ENCODE measurements at regions not wholly inside any gene's neighbourhood (a gene's known extent, or its start where the extent isn't known, plus 50 kb on each side); places are given as distances from the start of the nearest gene placed in this dataset.

GRCh38 chr11:109958821-109959166, 134.4 kb upstream of the ZC3H12C start:
- Histone ChIP-seq H3K4me1 (ENCODE audit: insufficient read depth, low read length) (no peaks in the 10 kb centered on the region), H3K4me2 (ENCODE audit: low read length) (no peak overlapping the region), H3K36me3 (ENCODE audit: insufficient read depth, low read length) (no peaks in the 10 kb centered on the region), H3K9me3 (ENCODE audit: insufficient read depth, low read depth, low read length) (no peaks in the 10 kb centered on the region), H3K79me2 (ENCODE audit: insufficient read depth, low read length) (no peaks in the 10 kb centered on the region), H3K4me3 (ENCODE audit: insufficient read depth, low read depth, low read length) (no peak overlapping the region), H3K27ac (ENCODE audit: low read depth, low read length) (no peak overlapping the region), H4K20me1 (ENCODE audit: insufficient read depth, low read length) (no peaks in the 10 kb centered on the region), H2AFZ (ENCODE audit: low read depth, low read length) (no peak overlapping the region), H3K9ac (ENCODE audit: low read length) (no peak overlapping the region), H3K27me3 (ENCODE audit: insufficient read depth, low read length) (no peaks in the 10 kb centered on the region)
- no peak for FAIRE-seq
- Mint-ChIP-seq H3K27ac (ENCODE audit: unreplicated experiment) (no peak overlapping the region), H3K4me3 (ENCODE audit: unreplicated experiment) (no peak overlapping the region), H3K36me3 (ENCODE audit: low read depth, unreplicated experiment) (no peaks in the 10 kb centered on the region), H3K9me3 (ENCODE audit: unreplicated experiment) (no peaks in the 10 kb centered on the region), H3K27me3 (ENCODE audit: low read depth, unreplicated experiment) (no peaks in the 10 kb centered on the region), H3K4me1 (ENCODE audit: low read depth, unreplicated experiment) (peaks cover 3% of the 10 kb centered on the region)
- no peak for DNase-seq (ENCODE audit: low read depth)
- no peak for TF ChIP-seq EZH2 (IDR thresholded peaks at IDR 0.05; ENCODE audit: insufficient read depth, low read length)
- no peak for TF ChIP-seq CTCF (IDR thresholded peaks at IDR 0.05; ENCODE audit: insufficient read depth, low read depth, low read length)

- Histone ChIP-seq H3K4me3 (ENCODE audit: insufficient read depth, low read depth, low read length) (no peak overlapping the region), H3K4me2 (ENCODE audit: low read length) (no peak overlapping the region), H3K9me3 (ENCODE audit: insufficient read depth, low read depth, low read length) (no peaks in the 10 kb centered on the region), H3K27ac (ENCODE audit: low read depth, low read length) (no peak overlapping the region), H3K4me1 (ENCODE audit: insufficient read depth, low read length) (no peaks in the 10 kb centered on the region), H3K27me3 (ENCODE audit: insufficient read depth, low read length) (no peaks in the 10 kb centered on the region), H3K9ac (ENCODE audit: low read length) (no peak overlapping the region), H4K20me1 (ENCODE audit: insufficient read depth, low read length) (no peaks in the 10 kb centered on the region), H2AFZ (ENCODE audit: low read depth, low read length) (no peak overlapping the region), H3K36me3 (ENCODE audit: insufficient read depth, low read length) (no peaks in the 10 kb centered on the region), H3K79me2 (ENCODE audit: insufficient read depth, low read length) (no peaks in the 10 kb centered on the region)
- Mint-ChIP-seq H3K36me3 (ENCODE audit: low read depth, unreplicated experiment) (no peaks in the 10 kb centered on the region), H3K9me3 (ENCODE audit: unreplicated experiment) (peaks cover 3% of the 10 kb centered on the region), H3K27ac (ENCODE audit: unreplicated experiment) (no peak overlapping the region), H3K4me3 (ENCODE audit: unreplicated experiment) (no peak overlapping the region), H3K4me1 (ENCODE audit: low read depth, unreplicated experiment) (peaks cover 3% of the 10 kb centered on the region), H3K27me3 (ENCODE audit: low read depth, unreplicated experiment) (no peaks in the 10 kb centered on the region)
- FAIRE-seq: no peak
- TF ChIP-seq CTCF (IDR thresholded peaks at IDR 0.05; ENCODE audit: insufficient read depth, low read depth, low read length) (no peak), EZH2 (IDR thresholded peaks at IDR 0.05; ENCODE audit: insufficient read depth, low read length) (no peak)
- DNase-seq (ENCODE audit: low read depth): peak; percentile 80
Observed at GRCh38 chr11:109960831-109961230, 132.4 kb upstream of the ZC3H12C start.

GRCh38 chr11:109961261-109961660, 131.9 kb upstream of the ZC3H12C start:
- Histone ChIP-seq H3K27me3 (ENCODE audit: insufficient read depth, low read length) (no peaks in the 10 kb centered on the region), H3K4me3 (ENCODE audit: insufficient read depth, low read depth, low read length) (no peak overlapping the region), H3K27ac (ENCODE audit: low read depth, low read length) (no peak overlapping the region), H3K79me2 (ENCODE audit: insufficient read depth, low read length) (no peaks in the 10 kb centered on the region), H3K9me3 (ENCODE audit: insufficient read depth, low read depth, low read length) (no peaks in the 10 kb centered on the region), H4K20me1 (ENCODE audit: insufficient read depth, low read length) (no peaks in the 10 kb centered on the region), H2AFZ (ENCODE audit: low read depth, low read length) (no peak overlapping the region), H3K4me2 (ENCODE audit: low read length) (no peak overlapping the region), H3K4me1 (ENCODE audit: insufficient read depth, low read length) (no peaks in the 10 kb centered on the region), H3K36me3 (ENCODE audit: insufficient read depth, low read length) (no peaks in the 10 kb centered on the region), H3K9ac (ENCODE audit: low read length) (no peak overlapping the region)
- Mint-ChIP-seq H3K27me3 (ENCODE audit: low read depth, unreplicated experiment) (no peaks in the 10 kb centered on the region), H3K9me3 (ENCODE audit: unreplicated experiment) (peaks cover 3% of the 10 kb centered on the region), H3K27ac (ENCODE audit: unreplicated experiment) (no peak overlapping the region), H3K4me1 (ENCODE audit: low read depth, unreplicated experiment) (peaks cover 3% of the 10 kb centered on the region), H3K36me3 (ENCODE audit: low read depth, unreplicated experiment) (no peaks in the 10 kb centered on the region), H3K4me3 (ENCODE audit: unreplicated experiment) (no peak overlapping the region)
- TF ChIP-seq CTCF (IDR thresholded peaks at IDR 0.05; ENCODE audit: insufficient read depth, low read depth, low read length): no peak
- TF ChIP-seq EZH2 (IDR thresholded peaks at IDR 0.05; ENCODE audit: insufficient read depth, low read length): no peak
- FAIRE-seq (no peak), DNase-seq (ENCODE audit: low read depth) (no peak)
